HG02571 (cell line): ENCODE measurements at regions not wholly inside any gene's neighbourhood (a gene's known extent, or its start where the extent isn't known, plus 50 kb on each side); places are given as distances from the start of the nearest gene placed in this dataset.

Source experiments
- ATAC-seq: cut with Tn5 transposase; IDR thresholded peaks from one replicate; pipeline ENCODE4 v1.9.1; 2021; ENCODE audit warnings: mild to moderate bottlenecking, moderate library complexity; ENCODE audit not compliant: unreplicated experiment

DNA sequence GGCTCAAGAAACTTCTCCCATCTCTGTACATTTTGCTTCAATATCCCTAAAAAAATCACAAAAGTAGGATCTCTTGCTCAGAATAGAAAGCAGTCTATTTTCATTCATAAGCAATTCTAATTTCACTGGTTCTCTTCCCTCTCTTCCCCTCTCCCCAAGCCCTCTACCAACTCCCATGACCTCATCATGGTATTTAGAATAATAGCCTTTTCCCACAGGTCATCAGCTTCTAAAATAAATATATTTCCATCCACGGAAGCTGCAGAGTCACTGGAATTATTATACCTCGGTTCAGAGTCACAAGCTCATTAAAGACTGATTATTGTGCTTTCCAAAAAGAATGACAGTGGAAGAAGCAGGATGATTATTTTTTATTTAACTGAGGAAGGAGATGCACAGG lies 84.2 kb upstream of the ADRA1B start:
- ATAC-seq, result no peak

DNA sequence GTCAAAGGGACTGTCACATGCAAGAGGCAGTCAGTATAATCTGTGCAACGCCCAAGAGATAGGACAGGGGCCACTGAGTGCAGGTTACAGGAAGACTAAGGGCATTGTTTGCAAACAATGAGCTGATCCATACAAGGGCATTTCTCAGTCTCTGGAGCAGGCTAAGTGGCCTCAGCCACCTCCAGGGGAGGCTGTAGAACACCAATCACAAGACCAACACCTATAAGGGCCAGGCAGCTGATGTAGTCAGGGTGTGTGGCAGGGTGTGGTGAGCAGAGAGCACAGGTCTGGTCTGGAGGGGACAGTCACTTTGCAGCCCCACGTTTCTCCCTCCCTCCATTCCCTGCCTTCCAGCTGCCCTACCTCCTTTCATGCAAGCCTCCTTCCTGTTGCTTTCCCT lies 83.2 kb upstream of the ADRA1B start:
- no peak for ATAC-seq

DNA sequence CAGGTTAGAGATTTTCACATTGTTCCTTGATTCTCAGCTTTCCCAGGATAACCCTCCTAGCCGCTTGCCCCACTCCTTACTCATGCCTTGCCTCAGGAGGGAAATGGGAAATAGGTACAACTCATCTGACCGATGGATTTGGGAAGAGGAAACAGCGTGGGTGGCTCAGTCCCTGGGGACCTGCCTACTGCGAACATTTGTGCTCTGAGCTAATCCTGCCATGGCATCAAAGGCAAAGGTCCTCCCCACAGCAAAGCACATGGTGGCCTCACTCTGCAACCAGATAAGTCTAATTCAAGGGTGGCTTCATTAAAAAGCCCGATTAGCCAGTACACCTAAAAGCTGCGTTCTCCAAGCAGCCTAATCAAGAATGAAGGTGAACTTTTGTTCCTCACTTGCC lies 82.4 kb upstream of the ADRA1B start:
- no peak for ATAC-seq

DNA sequence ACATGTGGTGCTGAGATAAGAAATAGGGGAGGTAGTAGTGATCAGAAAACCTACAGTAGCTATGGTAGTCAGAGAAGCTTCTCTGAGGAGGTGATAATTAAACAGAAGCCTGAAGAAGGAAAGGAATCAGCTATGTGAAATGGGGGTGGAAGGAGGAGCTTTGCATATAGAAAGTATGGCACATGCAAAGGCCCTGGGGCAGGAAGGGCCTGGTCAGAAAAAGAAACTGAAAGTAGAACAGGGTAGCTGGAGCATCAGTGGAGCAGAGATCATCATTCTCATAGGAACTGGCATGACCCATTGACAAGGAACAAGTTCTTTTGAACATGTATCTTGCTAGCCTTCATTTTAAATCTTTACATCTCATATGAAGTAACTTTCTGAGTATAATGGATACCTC lies 80.7 kb upstream of the ADRA1B start:
- no peak for ATAC-seq

DNA sequence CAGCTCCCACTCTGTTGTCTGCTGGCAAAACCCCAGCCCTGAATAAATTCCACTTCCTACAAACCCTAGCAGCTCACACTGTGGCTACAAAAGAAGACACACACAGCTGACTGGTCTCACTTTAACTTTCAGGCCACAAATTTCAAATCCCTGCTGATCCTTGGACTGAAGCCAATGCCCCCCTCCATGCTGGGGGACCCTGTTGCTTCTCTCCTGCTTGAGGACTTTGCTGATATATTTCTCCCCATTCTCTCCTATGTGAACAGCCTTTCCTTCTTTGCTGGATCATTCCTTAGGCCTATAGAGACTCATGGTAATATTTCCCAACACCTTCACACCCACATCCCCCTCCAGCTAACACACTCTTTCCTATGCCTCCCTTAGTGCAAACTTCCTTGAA lies 79.6 kb upstream of the ADRA1B start:
- ATAC-seq, result no peak

DNA sequence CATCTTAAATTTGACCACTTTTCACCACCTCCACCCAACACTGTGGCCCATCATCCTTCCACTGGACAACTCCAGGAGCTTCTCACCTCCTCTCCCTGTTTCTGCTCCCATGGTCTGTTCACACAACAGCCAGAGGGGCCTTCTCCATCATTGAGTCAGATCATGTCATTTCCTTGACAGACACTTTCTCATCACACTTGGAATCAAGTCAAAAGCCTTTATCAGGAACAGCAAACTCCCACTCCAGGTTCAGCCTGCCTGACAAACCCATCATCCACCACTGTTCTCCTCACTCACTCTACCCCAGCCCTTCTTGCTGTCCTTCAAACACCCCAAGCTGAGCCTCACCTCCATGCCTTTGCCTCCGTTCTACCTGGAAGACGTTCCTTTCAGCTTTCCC lies 78.4 kb upstream of the ADRA1B start:
- no peak for ATAC-seq

DNA sequence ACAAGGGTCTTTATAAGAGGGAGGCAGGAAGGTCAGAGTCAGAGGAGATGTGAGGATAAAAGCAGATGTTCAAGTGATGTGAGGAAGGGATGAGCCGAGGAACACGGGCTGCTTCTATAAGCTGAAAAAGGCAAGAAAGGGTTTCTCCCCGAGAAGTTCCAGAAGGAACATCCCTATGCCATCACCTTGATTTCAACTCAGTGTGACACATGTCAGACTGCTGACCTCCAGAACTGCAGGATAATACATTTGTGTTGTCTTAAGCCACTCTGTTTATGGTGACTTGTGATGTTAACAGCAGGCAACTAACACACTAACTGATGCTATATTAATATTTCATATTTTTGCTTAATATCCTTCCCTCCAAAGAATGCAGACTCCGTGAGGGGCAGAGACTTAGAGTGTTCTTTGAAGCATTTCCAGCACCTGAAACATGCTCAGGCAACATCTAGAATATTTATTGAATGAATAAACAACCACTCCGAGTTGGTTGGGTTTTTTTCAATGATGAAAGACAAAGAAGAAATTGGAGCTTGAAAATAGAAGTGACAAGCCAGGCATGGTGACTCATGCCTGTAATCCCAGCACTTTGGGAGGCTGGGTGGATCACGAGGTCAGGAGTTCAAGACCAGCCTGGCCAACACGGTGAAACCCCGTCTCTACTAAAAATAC lies 77.6 kb upstream of the ADRA1B start:
- ATAC-seq, result no peak

DNA sequence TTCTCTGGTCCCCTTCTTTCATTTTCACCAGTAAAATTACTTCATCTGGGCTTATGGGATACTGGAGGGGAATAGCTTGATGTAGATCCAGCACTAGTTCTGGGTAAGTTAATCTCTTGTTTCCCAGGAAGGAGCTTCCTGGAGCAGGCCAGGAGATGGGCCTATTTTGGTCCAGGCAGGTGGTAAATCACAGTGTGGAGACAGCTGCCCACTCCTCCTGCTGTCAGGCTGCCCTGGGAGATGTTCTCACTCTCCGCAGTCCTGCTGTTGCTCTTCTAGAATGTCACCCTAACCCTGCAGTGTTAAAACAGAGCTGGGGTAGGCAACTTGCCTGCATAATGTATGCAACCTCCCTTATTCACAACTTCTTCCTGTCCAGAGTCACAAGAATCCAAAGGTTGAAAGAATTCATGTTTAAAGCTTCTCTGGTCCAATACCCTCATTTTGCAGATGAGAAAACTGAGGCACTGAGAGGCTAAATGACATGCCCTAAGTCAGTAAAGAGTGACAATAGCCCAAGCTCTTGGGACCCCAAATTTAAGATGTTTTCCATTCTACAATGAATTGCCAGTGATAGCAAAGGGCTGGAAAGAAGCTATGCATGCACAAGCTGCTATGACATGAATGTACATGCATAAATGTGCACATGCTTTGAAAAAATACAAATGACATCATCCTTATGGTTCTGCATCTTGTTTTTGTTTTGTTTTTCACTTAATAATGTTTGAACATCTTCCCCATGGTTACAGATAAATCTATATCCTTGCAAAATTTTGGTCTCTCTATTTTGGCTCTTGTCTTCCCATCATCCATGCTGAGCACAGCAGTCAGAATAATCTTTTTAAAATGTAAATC lies 71.8 kb upstream of the ADRA1B start:
- no peak for ATAC-seq

DNA sequence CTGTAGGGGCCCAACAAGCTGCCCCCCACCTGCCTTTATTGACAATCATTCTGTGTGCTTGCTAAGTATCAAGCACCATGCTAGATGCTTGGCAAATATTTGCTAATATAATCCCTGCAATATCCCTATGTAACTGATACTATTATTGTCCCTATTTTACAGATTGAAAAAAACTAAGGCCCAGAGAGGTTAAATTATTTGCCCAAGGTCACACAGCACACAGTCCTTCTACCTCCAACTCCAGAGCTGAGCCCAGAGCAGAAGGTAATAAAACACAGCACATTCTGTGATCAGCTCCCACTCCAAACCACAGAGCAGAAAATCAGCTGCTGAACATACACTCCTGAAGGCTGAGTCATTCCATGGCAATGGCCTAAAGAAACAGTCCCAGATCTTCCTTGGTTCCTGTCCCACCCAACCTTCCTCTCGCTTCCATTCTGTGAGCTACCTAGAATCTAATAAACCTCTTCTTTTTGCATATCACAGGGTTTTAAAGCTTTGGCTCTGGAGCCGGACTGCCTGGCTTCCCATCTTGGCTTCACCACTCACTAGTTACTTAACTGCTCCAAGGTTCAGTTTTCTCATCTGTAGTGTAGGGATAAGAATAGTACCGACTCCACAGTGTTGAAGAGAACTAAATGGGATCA lies 66.7 kb upstream of the ADRA1B start:
- ATAC-seq, result no peak

DNA sequence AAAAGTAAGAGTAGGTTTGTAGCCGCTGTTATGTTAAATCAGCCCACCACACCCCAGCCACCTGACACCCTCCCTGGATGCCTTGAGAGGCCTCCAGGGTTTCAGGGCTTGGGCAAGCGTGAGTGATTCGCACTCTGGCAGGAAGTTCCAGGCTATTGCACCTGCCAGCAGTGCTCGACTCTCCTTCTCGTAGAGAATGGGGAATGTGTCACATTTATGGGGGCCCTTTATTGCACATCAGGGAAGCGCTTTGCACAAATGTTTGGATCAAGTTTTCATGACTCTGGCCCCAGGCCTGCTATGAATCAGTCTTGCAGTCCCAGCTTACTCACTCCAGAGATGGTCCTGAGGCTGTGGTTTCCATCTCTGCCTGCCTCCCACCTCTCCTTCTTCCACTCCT lies 66.1 kb upstream of the ADRA1B start:
- no peak for ATAC-seq

DNA sequence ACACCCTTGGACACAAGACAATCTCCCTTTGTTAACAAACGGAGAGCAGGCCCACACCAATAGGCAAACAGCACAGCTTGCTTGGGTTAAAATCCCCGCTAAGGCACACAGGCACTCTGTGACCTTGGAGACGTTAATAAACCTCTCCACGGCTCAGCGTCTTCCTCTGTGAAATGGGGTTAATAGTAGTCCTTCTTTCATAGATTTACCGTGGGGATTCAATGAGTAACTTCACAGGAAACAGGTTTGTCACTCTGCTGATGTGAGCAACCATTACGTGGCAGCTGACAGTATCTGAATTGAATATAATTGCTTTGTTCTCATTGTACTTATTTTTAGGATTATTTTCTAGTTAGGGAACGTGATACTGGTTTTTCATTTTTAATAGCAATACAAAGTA lies 65.2 kb upstream of the ADRA1B start:
- no peak for ATAC-seq

DNA sequence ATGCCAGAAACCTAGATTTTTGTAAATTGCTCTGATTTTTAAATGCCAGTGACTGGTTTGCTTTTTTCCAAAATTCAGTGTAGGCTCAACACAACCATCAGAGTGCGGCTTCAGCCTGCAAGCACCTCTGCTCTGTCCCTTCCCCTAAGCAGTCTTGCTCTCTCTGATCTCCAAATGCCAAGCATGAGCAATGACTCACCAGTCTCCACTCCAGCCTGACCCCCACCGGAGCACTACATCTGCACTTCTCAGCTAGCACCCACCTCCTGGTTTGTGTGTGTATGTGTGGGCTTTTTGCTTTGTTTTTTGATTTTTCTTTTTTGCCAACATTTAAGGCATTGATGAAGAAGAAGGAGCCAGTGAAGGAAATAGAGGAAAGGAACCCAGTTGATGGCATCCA lies 61.4 kb upstream of the ADRA1B start:
- no peak for ATAC-seq

DNA sequence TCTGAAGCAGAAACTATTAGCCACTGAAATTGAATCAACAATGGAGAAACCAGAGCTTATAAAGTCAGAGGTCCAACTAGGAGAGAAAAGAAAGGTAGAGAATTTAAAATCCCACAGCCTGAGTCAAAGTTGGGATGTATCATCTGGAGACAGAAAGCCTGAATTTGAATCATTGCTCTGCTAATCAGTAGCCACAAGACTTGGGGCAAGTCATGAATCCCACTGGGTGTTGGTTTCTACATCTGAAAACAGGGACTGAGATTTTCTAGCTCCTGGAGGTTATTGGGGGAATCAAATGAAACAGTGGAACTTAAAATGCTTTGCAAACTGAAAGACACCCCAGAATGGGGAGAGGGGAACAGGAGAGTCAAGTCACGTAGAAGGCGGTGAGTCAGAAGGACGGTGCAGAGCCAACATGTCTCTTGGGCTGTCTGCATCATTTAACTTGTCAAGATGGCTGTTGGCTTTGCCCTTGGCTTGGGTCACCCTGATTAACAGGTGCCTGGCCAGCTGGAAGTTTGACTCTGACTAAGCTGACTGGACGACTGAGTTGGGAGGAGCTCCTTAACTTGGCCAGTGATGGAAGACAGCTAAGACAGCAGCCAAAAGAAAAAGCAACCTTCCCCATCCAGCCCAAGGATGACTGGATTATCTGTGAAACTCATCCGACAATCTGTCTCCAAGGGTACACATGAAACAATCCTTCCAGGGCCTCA lies 60.6 kb upstream of the ADRA1B start:
- no peak for ATAC-seq

DNA sequence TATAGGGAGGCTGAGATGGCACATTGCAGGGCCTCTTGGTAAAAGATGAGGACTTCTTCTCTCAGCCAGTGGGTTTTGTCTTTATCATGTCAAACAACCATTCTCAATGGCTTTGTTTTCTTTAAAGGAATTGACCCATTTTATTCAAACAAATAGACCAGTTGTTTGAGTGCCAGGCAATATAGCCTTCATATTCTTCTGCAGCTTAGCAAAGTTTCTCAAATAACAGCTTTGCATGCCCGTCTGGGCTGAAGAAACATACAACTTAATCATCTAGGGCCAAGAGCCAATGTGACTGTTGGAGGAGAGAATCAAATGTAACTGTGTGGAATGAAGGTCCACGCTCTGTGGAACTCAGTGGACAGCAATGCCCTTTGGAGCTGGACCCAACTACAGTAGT lies 57.4 kb upstream of the ADRA1B start:
- no peak for ATAC-seq

DNA sequence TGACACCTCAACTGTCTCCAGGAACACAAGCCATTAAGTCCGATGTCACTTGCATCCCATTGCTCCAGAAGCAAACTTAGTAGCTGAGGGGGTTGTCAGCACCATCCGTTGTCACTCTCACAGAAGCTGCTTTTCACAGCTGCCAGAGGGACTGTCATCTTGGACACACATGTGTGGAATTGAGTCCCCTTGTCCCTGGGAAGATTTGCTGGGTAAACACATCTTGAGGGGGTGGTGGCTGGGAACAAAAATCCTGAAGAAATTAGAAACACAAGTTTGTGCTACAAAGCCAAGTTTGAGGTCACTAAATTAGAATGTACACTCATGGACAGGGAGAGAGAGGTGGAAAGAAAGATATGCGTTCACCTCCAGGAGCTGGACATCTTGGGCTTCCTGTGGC lies 55.2 kb upstream of the ADRA1B start:
- ATAC-seq, result no peak

DNA sequence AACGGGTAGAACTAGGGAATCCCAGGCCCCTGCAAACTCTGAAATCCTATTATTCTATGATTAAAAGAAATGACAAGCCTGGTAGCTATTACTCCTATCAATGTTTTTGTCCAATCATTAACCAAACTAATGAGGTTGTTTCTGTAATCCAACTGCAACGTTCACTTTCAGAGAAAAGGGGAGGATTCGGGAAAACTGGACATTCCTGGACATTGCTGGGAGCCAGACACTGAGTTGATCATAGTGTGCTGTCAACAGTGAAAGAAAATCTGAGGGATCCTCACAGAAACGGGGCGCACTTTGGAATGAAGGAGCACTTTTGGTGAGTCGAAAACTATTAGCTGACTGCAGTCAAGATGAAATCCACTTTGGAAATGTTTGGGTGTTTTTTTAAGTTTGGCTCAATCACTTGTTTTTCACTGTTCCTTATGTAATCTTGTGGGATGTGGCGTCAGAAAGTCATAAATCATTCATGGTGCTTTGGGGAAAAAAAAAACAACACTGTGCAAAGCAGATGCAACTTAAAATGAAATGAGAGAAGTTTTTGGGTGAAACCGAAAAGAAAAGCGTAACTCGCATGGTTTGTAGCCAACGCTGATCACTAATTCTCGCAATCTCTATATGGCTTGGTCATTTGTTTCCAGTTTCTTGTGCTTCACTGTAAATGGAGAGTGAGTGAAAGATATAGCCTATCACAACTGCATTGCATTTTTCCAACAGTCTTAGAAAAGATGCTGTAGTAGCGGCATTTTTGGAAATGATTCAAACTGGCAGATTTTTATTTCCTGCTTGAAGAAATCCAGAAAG lies 51.2 kb upstream of the ADRA1B start:
- peak; percentile 94 for ATAC-seq

DNA sequence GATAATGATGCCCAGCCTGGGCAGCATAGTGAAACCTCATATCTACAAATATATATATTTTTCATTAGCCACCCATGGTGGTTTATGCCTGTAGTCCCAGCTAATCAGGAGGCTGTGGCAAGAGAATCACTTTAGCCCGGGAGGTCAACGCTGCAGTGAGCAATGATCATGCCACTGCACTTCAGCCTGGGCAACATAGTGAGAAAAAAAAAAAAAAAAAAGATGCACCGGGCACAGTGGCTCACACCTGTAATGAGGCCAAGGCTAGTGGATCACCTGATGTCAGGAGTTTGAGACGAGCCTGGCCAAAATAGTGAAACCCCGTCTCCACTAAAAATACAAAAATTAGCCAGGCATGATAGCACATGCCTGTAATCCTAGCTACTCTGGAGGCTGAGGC lies 50.2 kb upstream of the ADRA1B start:
- no peak for ATAC-seq
